Keratinocyte (primary cell): ENCODE measurements at regions not wholly inside any gene's neighbourhood (a gene's known extent, or its start where the extent isn't known, plus 50 kb on each side); places are given as distances from the start of the nearest gene placed in this dataset.

Experiments used
- EZH2 ChIP-seq: IDR thresholded peaks from one replicate; pipeline ENCODE4 v1.6.1; 2012; ENCODE audit warnings: inconsistent platforms, mild to moderate bottlenecking, low read length, moderate library complexity
- TF ChIP-seq, protein P1 (sequence below), 3 experiments: IDR thresholded peaks in 1 of 3; conservative IDR thresholded peaks in 1 of 3; optimal IDR thresholded peaks in 1 of 3; 2 replicates in 2 of 3; 3 replicates in 1 of 3; pipeline versions ENCODE3 to v1.5.1; 2011; ENCODE audit warnings: low read length in 3 of 3, mild to moderate bottlenecking in 3 of 3, moderate library complexity in 2 of 3, control low read depth in 1 of 3, inconsistent platforms in 1 of 3; ENCODE audit not compliant: insufficient read depth in 2 of 3; ENCODE audit errors: extremely low read depth in 1 of 3

GRCh38 chr11:38100836-38101462 lies 1502.9 kb upstream of the RAG2 start:
- TF ChIP-seq, protein P1, sequence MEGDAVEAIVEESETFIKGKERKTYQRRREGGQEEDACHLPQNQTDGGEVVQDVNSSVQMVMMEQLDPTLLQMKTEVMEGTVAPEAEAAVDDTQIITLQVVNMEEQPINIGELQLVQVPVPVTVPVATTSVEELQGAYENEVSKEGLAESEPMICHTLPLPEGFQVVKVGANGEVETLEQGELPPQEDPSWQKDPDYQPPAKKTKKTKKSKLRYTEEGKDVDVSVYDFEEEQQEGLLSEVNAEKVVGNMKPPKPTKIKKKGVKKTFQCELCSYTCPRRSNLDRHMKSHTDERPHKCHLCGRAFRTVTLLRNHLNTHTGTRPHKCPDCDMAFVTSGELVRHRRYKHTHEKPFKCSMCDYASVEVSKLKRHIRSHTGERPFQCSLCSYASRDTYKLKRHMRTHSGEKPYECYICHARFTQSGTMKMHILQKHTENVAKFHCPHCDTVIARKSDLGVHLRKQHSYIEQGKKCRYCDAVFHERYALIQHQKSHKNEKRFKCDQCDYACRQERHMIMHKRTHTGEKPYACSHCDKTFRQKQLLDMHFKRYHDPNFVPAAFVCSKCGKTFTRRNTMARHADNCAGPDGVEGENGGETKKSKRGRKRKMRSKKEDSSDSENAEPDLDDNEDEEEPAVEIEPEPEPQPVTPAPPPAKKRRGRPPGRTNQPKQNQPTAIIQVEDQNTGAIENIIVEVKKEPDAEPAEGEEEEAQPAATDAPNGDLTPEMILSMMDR (optimal IDR thresholded peaks at IDR 0.05 in 1 of 3, IDR thresholded peaks at IDR 0.05 in 1 of 3, conservative IDR thresholded peaks at IDR 0.05 in 1 of 3; ENCODE audit: extremely low read depth in 1 of 3, insufficient read depth in 2 of 3, low read length in 3 of 3): no peak
- no peak for TF ChIP-seq EZH2
